NCI-H1105 treated with DMSO at 0.1 percent for 48 hours (cell line): ENCODE measurements at regions not wholly inside any gene's neighbourhood (a gene's known extent, or its start where the extent isn't known, plus 50 kb on each side); places are given as distances from the start of the nearest gene placed in this dataset.

Experiments used
- DNase-seq: peaks from one replicate; lab custom pipeline; 2025; lab: John Stamatoyannopoulos, UW

- DNase-seq, result no peak
Measured at GRCh38 chr20:57847104-57847503, 137.3 kb upstream of the PMEPA1 start.

GRCh38 chr20:57844626-57845596, 135.1 kb upstream of the PMEPA1 start:
- DNase-seq, result no peak

DNA sequence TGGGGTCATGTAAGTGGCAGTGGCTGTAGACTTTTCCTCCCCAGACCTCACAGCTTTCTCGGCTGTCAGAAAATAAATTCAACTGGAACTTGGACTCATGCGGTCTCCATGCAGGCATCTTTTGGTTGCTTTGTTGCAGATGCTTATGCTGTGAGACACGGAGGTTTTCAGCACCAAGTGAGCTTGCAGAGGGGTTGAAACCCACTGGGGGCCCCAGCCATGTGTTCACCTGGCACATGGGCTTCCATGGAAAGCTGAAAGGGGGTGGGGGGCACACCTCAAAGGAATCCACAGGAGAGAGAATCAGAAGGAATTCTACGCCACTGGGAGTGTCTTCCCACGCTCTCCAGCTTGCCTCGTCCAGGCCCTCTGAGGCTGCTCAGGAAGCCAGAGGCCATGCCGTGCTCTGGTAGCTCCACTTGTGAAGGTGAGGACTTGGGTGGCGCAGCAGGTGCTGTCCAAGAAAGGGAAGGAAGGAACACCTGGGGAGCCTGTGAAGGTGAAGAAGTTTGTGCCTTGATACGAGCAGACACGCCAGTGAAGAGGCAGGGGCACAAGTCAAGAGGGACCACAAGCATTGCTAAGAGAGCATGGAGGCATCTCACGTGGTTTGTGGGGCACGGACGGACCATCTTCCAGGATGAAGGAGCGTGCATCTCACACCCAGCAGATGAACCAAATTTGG, 134.3 kb upstream of the PMEPA1 start:
- no peak for DNase-seq

DNA sequence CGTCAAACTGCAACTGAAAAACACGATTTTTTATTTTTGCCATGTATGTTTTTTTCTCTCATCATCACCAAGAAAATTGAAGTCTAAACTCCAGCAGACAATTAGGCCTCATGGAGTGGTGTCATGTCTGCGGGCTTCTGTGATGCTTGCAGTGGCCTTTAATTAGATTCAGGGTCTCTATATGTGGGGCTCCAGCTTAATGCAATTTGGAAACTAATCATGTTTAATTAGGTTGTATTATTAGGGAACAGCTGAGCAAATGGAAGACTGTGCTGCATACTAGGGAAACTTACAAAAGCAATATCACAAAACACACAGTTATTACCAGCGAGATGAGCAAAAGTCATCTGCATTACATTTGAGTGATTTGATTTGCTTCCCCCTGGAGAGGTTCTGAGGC, 132.9 kb upstream of the PMEPA1 start:
- no peak for DNase-seq

DNA sequence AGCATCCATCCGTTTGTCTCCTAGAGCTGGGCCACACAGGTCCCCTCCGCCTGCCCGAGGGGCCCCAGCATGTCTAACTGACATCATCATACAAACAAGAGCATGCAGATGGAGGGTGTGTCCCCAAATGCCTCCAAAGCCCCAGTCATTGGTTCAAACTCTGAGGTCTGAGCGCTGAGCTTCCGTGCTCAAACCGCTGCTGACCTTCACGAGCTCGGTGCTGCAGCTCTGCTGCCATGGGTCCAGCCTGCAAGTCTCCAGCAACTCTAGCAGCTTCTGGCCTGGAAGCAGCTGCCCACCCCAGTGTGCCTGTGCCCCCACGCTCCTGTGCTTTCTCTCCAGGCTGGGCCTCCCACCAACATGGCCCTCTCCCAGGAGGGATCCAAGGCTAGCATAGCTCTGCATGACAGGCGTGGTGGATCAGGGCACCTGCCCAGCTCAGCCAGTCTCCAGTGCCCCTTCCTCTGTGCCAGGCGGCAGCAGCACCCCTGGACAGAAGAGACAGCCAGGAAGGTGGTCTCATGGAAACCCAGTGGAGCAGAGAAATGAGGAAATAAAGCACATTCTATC, 131.6 kb upstream of the PMEPA1 start:
- no peak for DNase-seq

GRCh38 chr20:57840504-57841296, 130.9 kb upstream of the PMEPA1 start:
- DNase-seq, result no peak

GRCh38 chr20:57840066-57840465, 130.3 kb upstream of the PMEPA1 start:
- DNase-seq, result no peak

DNA sequence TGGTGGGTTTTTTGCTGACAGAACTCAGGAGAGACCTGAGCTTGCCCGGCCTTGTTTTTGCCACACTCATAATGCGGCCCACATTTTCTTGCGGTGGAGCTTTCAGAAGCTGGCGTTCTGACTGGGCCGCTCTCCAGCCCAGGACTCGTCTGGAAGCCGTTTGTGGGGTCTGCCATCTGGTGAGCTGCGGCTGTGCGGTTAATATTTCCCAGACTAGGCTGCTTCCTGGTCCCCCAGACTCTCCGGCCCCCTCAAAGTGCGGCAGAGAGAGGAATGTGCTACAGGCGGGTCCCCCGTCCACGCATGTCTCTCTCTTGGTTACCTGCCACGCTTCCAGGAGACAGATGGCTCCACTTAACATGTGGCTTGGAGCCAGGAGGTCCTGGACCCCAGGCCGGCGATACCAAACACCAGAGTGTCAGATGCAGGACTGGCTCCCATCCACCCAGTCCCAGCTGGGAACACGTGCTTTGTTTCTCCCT, 128.9 kb upstream of the PMEPA1 start:
- peak; percentile 73 for DNase-seq

DNA sequence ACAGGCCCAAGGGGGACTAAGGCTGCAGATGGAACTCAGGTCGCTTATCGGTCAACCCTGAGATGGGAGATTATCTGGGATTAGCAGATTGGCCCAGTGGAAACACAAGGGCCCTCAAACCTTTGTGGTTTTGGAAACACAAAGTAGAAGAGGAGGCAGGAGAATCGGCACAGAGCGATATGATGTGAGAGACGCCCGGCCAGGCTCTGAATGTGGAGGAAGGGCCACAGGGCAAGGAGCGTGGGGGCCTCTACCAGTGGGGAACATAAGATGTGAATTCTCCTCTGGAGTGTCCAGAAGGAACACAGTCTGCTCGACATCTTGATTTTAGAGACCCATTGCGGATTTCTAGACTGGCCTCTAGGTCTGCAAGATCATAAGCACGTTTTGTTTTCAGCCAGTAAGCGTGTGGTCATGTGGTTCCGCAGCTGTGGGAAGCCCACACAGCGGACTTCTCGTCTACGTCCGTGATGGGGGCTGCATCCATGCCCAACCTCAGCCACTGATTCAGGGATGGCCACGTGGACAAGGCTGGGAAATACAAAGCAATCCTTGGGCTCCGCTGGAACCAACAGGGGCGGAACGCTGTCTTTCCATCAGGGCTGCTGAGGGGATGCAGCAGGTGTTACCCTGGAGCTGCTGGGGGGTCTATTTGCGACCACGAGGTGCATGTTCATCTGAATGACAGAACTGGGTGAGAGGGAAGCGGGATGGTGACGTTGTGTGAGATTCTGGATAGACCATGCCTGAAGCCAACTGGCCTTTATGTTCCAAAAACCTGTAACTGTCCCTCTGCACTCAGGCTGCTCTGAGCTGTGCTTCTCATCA, 127.6 kb upstream of the PMEPA1 start:
- no peak for DNase-seq

DNA sequence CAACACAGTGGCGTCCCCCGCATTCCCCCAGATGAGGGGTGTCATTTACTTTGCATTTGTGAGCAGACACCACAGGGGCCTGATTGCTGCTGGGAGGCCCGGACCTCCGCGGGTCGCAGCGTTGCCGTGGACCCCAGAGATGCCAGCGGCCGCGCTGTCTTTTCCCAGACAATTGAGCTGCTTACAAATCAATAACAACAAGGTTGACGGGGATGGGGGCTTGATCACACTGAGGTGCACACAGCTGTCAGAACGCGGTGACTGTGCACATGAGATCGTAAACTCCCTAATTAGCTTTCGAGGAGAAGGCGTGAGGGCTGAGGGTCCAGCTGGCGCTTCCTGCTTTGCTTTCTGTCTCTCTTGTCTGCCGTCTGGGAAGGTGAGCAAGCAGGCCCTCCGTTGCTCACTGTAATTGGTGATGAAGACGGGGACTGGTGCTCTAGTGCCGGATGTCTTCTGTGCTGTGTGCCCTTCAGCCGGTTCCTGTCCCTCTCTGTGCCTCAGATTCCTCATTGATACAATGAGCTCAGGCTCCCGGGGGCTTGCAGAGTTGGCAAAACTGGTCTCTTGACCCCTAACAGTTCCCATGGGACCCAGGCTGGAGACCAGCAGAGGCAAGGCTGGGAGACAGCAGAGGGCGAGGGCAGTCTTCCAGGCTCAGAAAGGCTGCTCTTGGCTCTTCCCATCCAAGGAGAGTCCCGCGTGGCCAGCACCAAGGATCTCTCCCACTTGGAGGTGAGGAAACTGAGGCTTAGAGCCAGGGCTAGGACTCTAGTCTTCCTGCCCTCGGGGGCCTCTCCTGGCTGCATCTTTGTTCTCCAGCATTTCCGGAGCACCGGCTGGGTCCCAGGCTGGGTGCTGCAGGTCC, 126.0 kb upstream of the PMEPA1 start:
- peak; percentile 11 for DNase-seq

DNA sequence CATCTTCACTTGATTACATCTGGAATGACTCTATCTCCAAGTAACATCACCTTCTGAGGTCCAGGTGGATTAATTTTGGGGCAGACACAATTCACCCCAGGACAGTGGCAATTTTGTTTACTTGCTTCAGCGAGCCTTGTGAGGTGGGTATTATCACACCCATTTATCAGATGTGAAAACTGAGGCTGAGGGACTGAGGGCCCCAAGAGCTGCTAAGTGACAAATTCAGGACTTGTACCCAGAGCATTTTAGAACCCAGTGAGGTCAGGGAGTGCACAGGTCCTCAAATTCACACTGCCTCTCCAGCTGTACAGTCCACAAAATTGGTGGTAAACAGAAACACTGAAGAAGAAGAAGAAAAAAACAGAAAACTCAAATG, 125.2 kb upstream of the PMEPA1 start:
- no peak for DNase-seq

GRCh38 chr20:57834306-57835073, 124.7 kb upstream of the PMEPA1 start:
- DNase-seq, result no peak

DNA sequence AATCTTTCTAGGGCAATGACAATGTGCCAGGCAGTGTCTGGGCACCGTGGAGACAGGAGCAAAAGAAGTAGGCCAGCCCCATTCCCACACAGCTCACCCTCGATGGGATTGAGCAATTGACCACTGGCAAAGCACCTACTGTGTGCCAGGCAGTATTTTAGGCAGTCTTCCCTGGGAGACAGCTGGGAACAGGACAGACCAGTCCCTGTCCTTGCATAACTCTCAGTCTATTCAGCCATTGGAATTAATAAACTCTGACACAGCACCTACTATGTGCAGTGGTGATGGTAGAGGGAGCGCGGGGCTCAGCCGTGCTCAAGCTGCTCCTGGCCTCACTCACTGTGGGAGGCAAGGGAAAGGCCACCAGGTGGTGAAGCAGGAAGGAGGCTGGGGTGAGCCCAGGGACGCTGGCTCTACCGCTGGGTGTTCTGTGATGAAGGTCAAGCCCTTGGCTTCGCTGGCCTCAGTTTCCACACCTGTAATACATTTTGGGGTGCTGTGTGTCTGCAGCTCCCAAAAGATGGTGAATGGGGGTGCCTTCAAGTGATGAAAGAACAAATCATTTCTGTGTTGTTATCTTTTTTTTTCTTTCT, 122.3 kb upstream of the PMEPA1 start:
- no peak for DNase-seq

GRCh38 chr20:57831326-57831992, 121.6 kb upstream of the PMEPA1 start:
- no peak for DNase-seq

- DNase-seq, result no peak
Measured at GRCh38 chr20:57830515-57830895, 120.7 kb upstream of the PMEPA1 start.

DNA sequence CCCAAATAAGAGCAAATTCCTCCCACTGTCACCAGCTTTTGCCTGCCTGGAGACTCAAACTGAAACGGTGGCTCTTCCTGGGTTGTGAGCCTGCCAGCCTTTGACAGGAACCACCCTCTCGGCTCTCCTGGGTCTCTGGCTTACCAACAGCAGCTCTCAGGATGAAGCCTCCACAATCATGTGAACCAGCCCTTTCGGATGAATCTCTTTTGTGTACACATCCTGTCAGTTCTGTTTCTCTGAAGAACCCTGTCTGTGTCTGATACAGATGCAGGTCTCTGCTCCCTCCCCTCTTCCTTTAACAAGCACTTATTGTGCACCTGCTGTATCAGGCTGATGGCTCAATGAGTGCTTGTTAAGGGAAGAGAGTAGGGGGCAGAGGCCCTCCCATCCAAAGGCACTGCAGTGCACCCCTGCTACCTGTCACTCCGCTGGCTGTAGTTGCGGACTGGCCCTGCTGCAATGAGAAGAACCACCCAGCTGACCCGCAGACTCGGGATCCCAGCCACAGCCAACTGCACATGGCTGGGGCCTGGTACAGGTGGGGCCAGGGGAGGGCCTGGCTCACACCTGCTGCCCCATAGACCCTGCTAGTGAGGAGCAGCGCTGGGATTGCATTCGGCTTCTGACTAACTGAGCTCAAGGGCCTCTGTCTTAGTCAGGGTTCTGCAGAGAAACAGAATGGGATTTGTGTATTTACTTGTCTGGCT, 120.1 kb upstream of the PMEPA1 start:
- DNase-seq, result no peak

- no peak for DNase-seq
Measured at GRCh38 chr20:57829336-57829735, 119.5 kb upstream of the PMEPA1 start.

- no peak for DNase-seq
Measured at GRCh38 chr20:57828696-57829095, 118.9 kb upstream of the PMEPA1 start.
